NCI-H1694 (cell line): ENCODE measurements at regions not wholly inside any gene's neighbourhood (a gene's known extent, or its start where the extent isn't known, plus 50 kb on each side); places are given as distances from the start of the nearest gene placed in this dataset.
"Not testable (repeated sequence)": the region's sequence is repeated elsewhere in the genome, so short reads cannot be mapped to it uniquely, and the experiment has no call there.

ENCODE experiments used
- DNase-seq: peaks from one replicate; lab custom pipeline; 2025; lab: John Stamatoyannopoulos, UW

DNA sequence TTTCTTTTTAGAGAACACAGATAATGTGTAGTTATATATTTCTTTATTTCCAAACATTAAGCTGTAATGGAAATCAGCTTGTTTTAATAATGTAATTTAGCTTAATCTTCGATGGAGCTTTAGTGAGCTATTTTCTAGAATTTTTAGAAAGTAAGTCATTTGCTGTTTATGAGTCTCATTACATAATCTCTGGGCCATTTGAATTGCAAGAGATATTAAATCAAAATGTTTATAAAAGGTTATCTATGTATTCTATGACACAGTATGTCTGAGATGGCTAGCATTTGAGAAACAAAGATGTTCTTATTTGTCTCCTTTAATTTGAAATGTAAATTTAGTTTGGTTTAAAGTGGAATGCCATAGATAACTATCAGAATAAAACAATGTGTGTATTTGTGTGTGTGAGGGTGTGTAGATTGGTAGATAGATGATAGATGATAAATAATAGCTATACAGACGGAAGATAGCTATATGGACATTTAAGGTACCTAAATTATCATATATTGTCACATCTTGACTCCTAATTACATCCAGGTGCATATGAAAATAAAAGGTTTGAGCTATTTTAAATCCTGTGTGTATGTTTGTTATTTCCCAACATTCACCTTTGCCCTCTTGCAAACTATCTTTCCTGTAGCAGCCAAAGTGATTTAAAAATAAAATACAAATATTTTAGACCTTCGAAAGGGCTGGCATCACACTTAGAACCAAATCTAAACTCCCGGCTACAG is 478.0 kb upstream of the KLF6 start:
- DNase-seq = no peak

DNA sequence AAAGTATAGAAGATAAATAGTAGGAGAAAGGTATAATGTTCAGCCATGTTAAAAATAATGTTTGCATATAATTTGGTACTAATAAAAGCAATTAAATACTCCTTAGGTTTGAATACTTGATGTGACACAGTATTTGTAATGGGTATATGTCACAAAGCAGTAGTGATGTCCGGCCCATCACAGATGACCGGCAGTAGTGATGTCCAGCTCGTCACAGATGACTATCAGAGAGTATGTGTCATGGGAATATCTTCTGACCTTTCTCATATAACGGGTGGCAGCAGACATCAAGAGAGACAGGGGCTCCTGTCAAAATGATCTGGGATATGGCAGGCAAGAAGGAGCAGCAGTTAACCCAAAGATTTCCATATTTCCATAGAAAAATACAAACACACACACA is 477.4 kb upstream of the KLF6 start:
- DNase-seq = no peak

DNA sequence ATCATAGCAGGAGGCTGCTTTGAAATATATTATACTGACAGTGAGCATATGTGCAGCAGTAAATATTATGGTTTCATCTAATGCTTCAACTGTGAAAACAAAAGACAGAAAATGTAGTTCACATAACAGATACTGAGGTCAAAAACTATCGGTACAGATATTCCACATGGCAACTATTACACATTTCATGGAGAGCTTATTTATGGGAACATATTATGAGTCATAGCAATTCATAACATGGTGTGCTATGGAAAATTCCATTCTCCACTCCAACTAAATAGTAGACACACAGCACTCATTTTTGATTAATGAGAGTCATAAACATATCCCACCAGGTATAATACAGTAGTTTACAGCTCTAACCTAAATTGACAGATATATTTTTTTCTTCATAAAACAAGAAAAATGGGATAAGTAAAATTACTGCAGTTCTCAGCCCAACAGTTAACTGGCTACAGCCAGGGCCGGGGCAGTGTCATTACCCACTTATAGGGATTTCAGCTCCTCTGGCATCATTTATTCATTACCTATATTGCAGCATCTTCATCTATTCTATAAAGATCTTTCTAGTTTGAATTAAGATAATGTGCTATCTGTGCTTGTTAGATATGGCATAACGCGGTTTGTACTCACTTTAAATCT is 475.6 kb upstream of the KLF6 start:
- DNase-seq = no peak

DNA sequence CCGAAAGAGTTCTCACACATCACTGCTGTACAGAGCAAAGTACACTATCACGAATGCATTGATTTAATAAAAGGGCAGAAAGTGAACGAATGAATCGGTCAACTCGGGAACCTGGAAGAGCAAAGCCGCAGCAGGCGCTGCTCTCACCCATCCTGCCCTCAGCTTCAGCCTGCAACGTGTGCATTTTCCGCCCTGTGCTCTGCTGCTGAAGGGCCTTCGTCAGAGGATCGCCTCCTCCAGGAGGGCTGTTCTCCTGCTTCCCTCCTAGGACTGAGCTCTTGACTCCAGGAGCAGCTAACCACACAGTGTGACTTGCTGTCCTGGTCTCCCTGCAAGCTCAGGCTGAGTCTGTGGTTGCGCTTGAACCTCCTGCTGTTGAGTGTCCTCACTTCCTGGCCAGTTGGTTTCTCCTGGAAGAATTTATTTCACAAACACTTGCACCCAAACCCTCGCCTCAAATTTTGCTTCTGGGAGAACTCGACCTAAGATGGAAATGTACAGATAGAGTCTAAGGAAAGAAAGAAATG is 473.0 kb upstream of the KLF6 start:
- DNase-seq = no peak

DNA sequence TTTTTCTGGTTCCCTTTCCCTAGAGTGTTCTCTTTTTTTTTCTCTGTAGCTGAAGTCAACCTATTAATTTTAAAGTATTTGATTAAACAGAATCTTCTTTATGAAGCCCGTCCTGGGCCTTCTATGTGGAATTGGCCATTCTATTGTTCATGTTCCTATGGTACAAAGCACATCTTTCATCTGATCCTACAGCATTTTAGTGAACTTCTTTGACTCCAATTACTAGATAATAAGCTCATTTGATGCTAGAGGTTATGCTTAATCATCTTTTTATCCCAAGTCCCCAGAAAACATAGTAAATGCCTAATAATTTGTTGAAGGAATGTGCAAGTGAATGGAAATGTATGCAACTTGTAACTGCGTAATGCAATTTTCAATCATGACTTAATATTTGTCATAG is 472.0 kb upstream of the KLF6 start:
- DNase-seq = no peak

DNA sequence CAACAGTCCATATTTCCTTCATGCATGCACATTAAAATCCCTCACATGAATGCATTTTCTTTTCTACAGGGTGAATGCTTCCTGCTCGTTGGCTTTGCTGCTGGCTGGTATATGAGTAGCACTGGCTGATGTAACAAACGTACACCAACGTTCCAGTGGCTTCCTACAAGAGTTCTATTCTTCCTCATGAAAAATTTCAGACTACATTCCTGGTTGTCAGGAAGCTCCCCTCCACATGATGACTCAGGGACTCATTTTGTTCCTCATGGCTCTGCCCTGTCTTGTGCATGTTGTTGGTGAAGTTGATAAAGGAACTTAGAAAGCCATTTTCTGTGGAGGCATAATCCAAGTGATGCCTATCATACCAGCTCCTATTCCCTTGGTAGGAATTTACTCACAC is 470.7 kb upstream of the KLF6 start:
- no peak for DNase-seq

DNA sequence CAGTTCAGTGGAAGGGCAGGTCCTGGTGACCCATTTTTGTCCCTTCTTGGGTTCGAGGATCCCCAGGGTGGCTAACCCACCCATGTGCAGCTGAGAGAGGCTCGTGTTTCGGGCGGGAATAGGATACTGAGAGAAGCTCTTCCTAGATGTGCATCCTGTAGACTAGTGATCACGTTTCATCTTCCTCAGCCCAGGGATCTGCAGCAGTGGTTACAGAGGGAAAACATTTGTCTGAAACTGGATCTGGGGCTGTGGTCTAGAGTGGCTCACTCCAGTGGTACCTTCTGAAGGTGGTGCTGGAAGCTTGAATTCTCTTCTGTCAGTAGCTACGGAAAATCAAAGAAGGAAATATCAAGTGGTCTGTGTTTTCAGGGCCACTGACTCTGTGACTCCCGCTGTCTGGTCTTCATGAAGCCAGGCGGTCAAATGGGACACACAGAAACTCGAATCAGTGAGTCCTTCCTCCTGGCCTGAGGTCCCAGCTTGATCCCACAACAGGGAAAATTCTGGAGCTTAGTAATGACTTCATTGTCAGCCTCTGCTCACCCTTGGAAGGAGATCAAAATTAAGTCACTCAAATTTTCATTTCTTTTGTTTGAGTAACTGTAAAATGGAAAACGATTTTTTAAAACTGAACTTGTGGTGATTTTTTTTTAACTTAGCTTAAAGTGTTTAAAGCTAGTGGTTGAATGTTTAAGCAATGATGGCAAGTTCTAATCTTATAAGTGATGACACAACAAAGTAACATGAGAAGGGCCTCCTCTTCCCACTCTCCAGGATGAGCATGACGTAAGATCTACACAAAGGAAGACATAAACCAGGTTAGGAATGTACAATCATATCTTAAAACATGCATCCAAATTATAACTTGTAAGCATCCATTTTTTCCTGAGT is 469.3 kb upstream of the KLF6 start:
- no peak for DNase-seq

DNA sequence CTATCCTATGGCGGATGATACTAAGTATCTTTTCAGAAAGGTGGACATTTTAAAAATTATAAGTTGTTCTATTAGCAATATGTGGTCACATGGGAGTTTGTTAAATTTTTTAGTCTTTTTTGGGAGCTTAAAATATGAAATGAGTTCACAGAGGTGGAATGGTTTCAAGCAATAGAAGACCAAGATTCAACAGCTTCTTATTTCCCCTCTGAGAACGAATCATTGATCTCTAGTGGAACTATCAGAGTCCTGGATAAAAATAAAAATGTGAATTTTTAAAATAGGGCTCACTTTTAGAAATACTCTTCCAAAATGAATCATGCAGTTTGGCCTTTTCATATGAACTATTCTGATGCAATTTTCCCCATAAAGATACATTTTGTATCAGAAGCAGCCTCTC is 467.7 kb upstream of the KLF6 start:
- no peak for DNase-seq

DNA sequence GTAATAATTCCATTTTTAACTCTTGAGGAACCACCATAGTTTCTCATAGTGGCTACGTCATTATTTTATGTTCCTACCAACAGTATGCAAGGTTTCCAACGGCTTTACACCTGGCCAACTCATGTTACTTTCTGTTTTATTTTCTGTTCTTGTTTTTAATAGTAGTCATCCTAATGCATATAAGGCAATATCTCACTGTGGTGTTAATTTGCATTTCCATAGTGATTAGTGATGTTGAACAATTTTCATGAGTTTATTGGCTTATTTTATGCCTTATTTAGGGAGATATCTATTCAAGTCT is 465.5 kb upstream of the KLF6 start:
- no peak for DNase-seq

DNA sequence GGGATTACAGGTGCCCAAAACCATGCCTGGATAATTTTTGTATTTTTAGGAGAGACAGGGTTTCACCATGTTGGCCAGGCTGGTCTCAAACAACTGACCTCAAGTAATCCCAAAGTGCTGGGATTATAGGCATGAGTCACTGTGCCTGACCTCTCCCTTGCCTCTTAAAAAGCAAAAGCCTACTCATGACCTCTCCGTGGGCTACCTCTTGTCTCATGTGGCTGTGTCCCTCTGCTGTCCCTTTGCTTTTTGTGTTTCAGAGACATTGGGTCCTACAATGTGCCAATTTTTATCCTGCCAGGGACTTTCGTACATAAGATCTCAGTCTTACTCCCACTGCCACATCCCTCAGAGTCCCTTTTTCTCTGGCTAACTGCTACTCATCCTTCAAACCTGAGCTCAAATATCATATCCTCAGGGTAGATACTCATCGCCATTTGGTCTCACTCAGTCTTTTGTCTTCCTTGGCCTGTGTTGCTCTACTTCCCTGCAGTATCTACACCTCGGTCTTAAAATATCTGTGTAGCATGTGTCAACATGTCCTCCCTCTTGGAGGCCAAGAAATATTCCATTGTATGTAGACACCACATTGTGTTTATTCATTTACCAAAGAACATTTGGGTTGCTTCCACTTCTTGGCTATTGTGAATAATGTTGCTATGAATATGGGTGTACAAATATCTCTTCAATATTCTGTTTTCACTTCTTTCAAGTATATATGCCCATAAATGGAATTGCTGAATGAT is 465.0 kb upstream of the KLF6 start:
- DNase-seq = no peak

DNA sequence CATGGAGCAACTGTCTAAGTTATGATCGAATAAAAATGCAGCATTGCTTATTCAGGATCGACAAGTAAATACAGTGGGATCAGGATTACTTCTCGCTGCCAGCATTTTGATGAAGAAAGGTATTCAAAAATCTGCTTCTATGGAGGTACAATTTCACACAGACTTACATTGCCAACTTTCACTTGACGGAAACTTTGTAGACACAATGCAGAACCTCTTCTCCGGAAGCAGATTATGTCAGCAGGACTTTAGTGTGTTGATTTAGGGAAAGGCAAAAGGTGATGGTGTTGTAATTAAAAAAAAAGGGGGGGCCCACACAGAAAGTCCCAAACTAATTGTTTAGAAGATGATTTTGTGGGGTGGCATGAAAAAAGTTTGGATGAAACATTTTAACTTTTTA is 462.4 kb upstream of the KLF6 start:
- no peak for DNase-seq

DNA sequence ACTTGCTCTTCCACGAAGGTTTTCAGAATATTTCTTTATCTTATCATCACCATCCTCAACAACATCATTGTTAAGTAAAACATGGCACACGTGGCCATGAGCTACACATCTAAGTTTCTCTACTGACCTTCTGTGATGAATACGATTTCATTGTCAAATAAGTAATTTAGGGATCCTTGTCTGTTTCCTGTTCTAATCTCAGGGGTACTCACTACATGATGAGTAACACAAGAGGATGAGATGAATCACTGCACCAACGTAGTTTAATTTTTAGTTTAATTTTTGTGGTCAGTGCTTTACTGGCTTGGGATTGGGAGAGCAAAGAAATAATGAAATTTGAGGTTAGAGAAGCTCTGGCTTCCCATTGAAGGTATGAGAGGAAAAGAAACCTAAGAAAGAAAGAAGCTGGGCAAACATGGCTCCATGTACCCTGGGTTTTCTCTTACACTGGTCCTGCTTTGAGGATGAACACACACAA is 461.9 kb upstream of the KLF6 start:
- DNase-seq = no peak

DNA sequence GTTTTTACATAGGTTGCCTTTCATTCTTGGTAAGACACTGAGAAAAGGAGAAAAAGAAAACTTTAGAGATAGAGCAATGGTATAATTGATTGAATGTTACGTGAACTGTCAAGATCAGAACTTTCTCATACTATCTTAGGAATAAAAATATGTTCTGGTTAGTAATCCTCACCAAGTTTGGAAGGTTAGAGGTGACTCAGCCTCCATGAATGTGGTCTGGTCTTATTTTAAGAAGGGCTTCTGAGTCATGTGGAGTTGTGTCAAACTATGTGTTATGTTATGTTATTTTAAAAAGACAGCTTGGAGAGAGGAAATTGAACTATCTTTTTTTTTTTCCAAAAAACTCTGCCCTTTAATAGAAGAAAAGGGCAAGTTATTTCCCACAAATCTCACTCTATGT is 458.6 kb upstream of the KLF6 start:
- DNase-seq = no peak

DNA sequence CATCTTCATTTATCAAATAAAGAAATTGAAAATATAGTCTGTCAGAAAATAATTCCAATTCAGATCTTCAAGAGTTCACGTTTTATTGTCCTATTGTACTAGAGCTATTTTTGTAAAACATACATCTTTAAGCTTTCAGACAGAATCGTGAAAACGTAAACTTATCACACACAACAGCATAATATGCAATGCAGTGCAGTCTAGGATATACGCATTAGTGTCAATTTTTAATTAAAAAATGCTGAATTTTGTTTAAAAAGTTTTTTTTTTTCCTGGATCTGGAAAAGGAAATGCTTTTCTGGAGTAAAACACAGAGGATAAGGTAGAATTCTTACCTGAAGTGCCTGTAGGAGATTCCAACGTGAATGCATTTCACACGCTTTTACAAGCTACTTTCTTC is 458.2 kb upstream of the KLF6 start:
- no peak for DNase-seq

DNA sequence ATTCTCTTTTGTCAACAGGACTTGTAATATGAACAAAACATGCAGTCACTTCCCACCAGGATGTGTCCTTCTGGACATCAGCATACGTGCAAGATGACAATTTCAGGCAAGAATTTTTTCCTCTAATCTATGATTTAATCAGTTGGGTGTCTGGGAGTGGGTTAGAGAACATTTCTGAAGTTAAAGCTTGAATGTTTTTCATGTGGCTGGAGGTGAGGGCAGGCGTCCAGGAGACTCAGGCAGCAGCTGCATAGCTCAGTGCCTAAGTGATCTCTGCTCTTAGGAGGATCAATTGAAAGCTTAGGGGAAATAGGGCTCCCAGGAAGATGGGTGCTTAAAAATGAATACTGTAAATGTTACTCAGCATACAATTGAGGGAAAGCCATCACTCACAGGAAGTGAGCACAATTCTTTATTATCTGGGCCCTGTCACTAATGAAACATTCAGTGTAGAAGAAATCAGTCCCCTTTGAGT is 457.6 kb upstream of the KLF6 start:
- no peak for DNase-seq

DNA sequence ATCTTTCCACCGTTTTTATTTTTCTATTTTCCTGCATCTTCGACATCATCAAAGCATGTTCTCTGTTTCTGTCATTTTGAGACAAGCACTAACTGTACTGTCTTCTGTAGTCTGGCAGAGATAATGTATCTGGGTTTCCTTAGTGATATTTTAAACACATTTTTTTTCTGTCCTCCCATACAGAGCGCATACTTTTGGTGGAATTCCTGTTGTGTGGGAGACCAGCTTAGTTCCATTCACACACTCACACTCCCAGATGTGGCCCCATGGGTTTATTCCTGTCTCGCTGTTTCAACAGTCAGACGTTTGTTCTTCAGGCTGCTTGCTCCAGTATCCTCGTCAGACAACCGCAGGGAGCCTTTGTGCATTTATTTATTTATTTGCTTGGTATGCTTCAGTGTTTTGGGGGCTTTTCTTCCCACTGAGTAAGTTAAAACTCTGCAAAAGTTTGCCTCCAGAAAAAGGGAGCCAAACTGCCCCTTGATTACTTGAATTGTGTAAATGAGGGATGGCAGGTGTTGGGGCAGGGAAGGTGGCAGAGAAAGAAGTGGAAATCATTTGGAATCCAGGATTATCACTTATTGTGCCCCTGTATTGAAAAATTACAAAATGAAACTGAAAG is 456.8 kb upstream of the KLF6 start:
- DNase-seq = no peak

DNA sequence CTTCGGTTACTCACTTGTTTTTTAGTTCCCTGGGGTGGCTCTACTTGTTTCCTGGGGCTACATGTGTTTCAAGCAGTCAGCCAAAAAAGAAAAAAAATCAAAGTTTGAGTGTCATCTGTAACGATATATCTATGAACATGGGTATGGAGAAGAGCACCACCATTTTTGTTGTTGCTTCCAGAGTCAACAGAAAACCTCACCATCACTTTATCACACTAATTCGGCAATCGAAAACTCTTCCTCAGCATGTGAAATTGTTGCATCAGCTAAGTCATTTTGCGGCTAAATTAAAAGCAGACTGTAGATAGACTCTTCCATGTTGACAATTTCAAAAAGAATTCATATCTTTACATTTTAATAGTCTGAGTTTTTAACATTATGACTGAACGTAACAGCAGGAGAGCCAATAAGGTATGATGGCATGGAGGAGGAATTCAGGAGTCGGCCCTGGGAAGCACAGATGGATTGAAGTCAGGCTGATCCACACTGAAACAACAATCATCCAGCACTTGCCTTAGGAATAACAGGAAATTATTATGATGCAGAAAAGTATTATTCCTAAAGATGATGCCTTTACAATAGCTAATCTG is 455.7 kb upstream of the KLF6 start:
- DNase-seq = no peak

DNA sequence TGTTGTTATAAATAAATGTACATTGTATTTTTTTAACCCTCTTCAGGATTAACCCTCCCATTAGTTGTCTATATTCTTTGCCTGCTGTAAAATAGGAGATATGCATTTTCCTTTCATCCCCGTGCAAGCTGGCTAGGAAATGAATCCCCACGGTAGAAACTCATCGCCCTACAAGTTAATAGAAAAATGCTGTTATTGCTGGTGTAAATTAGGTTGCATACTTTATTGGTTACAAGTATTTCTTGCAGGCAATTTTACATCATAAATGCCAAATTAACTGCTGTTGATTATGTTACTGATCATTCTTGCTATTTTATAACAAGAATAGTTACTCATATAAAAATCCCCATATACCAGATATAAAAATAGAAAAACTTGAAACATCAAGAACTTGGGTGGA is 454.2 kb upstream of the KLF6 start:
- no peak for DNase-seq

DNA sequence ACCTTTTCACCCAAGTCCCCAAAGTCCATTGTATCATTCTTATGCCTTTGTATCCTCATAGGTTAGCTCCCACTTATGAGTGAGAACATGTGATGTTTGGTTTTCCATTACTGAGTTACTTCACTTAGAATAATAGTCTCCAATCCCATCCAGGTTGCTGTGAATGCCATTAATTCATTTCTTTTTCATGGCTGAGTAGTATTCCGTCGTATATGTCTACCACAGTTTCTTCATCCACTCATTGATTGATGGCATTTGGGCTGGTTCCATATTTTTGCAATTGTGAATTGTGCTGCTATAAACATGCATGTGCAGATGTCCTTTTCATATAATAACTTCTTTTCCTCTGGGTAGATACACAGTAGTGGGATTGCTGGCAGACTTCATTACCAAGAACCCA is 451.9 kb upstream of the KLF6 start:
- DNase-seq = not testable (repeated sequence)

DNA sequence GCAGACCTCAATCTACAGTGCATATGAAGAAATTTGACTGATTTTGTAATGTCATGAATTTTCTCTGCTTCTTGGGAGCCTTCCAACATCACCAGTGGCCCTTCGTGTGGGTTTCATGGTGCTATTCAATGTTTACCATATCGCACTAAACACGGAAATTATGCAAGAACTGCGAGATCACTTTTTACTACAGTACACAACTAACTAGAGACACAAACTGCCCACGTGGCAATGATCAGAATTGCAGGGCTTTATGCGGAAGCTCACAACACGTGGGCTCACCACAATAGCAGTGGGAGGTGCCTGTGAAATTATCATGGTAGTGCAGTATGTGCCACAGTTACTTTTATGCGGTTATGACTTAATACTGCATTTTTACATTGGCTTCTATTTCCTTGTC is 449.7 kb upstream of the KLF6 start:
- no peak for DNase-seq

DNA sequence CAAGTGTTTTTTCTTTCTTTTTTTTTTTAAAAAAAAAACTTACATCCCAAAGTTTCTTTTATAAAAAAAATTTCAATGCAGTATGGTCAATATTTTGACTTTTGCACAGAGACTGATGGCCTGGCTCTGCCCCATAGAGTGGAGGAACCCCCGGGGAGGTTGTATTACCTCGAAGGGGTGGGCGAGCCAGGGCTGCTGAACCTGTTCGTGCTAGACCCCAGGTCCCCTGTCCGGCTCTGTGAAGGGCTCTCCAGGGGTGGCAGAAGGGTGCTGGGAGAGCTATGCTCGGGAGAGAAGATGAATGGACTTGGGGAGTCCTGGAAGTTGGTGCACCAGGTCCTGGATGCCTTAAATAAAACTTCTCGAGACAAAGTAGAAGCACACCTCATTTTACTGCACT is 446.4 kb upstream of the KLF6 start:
- DNase-seq = no peak
